ENCODE measurements at regions not wholly inside any gene's neighbourhood (a gene's known extent, or its start where the extent isn't known, plus 50 kb on each side); places are given as distances from the start of the nearest gene placed in this dataset.

- ATAC-seq (ENCODE audit: poor library complexity) (no peak), DNase-seq (no peak)
- no peak overlapping the region for H3K4me3 Mint-ChIP-seq
- Histone ChIP-seq H3K4me3 (ENCODE audit: low read length) (no peak overlapping the region), H3K27me3 (ENCODE audit: control insufficient read depth in 1 of 2, insufficient read depth in 2 of 2, low read length in 2 of 2) (no peaks in the 10 kb centered on the region), H3K4me1 (ENCODE audit: insufficient read depth, low read length) (no peaks in the 10 kb centered on the region), H3K27ac (ENCODE audit: low read depth in 1 of 2, low read length in 2 of 2) (no peak overlapping the region), H3K36me3 (ENCODE audit: insufficient read depth, low read length) (no peaks in the 10 kb centered on the region), H3K9me3 (ENCODE audit: control insufficient read depth in 1 of 2, insufficient read depth in 1 of 2, low read length in 2 of 2) (no peaks in the 10 kb centered on the region)
- ChIA-PET POLR2A (no interaction called here), CTCF (no interaction called here)
- peaks cover 2% of the 10 kb centered on the region for H3K9me3 Mint-ChIP-seq
- no peaks in the 10 kb centered on the region for H3K36me3 Mint-ChIP-seq (ENCODE audit: low read depth)
- no peaks in the 10 kb centered on the region for H3K27me3 Mint-ChIP-seq
- H3K27ac Mint-ChIP-seq: no peak overlapping the region
- TF ChIP-seq, protein P1, sequence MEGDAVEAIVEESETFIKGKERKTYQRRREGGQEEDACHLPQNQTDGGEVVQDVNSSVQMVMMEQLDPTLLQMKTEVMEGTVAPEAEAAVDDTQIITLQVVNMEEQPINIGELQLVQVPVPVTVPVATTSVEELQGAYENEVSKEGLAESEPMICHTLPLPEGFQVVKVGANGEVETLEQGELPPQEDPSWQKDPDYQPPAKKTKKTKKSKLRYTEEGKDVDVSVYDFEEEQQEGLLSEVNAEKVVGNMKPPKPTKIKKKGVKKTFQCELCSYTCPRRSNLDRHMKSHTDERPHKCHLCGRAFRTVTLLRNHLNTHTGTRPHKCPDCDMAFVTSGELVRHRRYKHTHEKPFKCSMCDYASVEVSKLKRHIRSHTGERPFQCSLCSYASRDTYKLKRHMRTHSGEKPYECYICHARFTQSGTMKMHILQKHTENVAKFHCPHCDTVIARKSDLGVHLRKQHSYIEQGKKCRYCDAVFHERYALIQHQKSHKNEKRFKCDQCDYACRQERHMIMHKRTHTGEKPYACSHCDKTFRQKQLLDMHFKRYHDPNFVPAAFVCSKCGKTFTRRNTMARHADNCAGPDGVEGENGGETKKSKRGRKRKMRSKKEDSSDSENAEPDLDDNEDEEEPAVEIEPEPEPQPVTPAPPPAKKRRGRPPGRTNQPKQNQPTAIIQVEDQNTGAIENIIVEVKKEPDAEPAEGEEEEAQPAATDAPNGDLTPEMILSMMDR (IDR thresholded peaks at IDR 0.05): no peak
- intact Hi-C loops (cut with DNase I, micrococcal nuclease): no loop called here
- H3K4me1 Mint-ChIP-seq (ENCODE audit: low read depth): no peaks in the 10 kb centered on the region
Measured at GRCh38 chr4:12270546-12270945, 841.9 kb upstream of the HS3ST1 start.

- Mint-ChIP-seq H3K4me1 (ENCODE audit: low read depth) (no peaks in the 10 kb centered on the region), H3K27ac (no peak overlapping the region), H3K9me3 (peaks cover 5% of the 10 kb centered on the region), H3K4me3 (no peak overlapping the region), H3K27me3 (no peaks in the 10 kb centered on the region), H3K36me3 (ENCODE audit: low read depth) (no peaks in the 10 kb centered on the region)
- DNase-seq: no peak
- H3K9me3 ChIP-seq (ENCODE audit: control insufficient read depth in 1 of 2, insufficient read depth in 1 of 2, low read length in 2 of 2): no peaks in the 10 kb centered on the region
- ChIA-PET CTCF (no interaction called here), POLR2A (no interaction called here)
- intact Hi-C loops (cut with DNase I, micrococcal nuclease): no loop called here
- TF ChIP-seq, protein P1 (IDR thresholded peaks at IDR 0.05): no peak
- H3K4me1 ChIP-seq (ENCODE audit: insufficient read depth, low read length): no peaks in the 10 kb centered on the region
- no peaks in the 10 kb centered on the region for H3K27me3 ChIP-seq (ENCODE audit: control insufficient read depth in 1 of 2, insufficient read depth in 2 of 2, low read length in 2 of 2)
- no peaks in the 10 kb centered on the region for H3K36me3 ChIP-seq (ENCODE audit: insufficient read depth, low read length)
- no peak for ATAC-seq (ENCODE audit: poor library complexity)
- H3K4me3 ChIP-seq (ENCODE audit: low read length): no peak overlapping the region
- H3K27ac ChIP-seq (ENCODE audit: low read depth in 1 of 2, low read length in 2 of 2): no peak overlapping the region
Measured at GRCh38 chr4:12265554-12265953, 836.9 kb upstream of the HS3ST1 start.

- H3K27me3 Mint-ChIP-seq: no peaks in the 10 kb centered on the region
- H3K27ac Mint-ChIP-seq: no peak overlapping the region
- H3K4me3 Mint-ChIP-seq: no peak overlapping the region
- no peaks in the 10 kb centered on the region for H3K4me1 Mint-ChIP-seq (ENCODE audit: low read depth)
- Histone ChIP-seq H3K27me3 (ENCODE audit: control insufficient read depth in 1 of 2, insufficient read depth in 2 of 2, low read length in 2 of 2) (no peaks in the 10 kb centered on the region), H3K36me3 (ENCODE audit: insufficient read depth, low read length) (no peaks in the 10 kb centered on the region), H3K4me1 (ENCODE audit: insufficient read depth, low read length) (no peaks in the 10 kb centered on the region), H3K9me3 (ENCODE audit: control insufficient read depth in 1 of 2, insufficient read depth in 1 of 2, low read length in 2 of 2) (no peaks in the 10 kb centered on the region), H3K27ac (ENCODE audit: low read depth in 1 of 2, low read length in 2 of 2) (no peak overlapping the region), H3K4me3 (ENCODE audit: low read length) (no peak overlapping the region)
- no peaks in the 10 kb centered on the region for H3K36me3 Mint-ChIP-seq (ENCODE audit: low read depth)
- ChIA-PET POLR2A (no interaction called here), CTCF (no interaction called here)
- DNase-seq (no peak), ATAC-seq (ENCODE audit: poor library complexity) (no peak)
- H3K9me3 Mint-ChIP-seq: peaks cover 11% of the 10 kb centered on the region
- TF ChIP-seq, protein P1 (IDR thresholded peaks at IDR 0.05): no peak
- intact Hi-C loops (cut with DNase I, micrococcal nuclease): no loop called here
Measured at GRCh38 chr4:12260453-12260852, 831.8 kb upstream of the HS3ST1 start.
